ENCODE measurements at regions not wholly inside any gene's neighbourhood (a gene's known extent, or its start where the extent isn't known, plus 50 kb on each side); places are given as distances from the start of the nearest gene placed in this dataset.

GRCh38 chr10:118181021-118181420 is 134.3 kb upstream of the RAB11FIP2 start:
- TF ChIP-seq POLR2A (IDR thresholded peaks at IDR 0.05) (no peak), POLR2AphosphoS5 (IDR thresholded peaks at IDR 0.05) (no peak), EP300 (IDR thresholded peaks at IDR 0.05) (no peak), CTCF (IDR thresholded peaks at IDR 0.05) (no peak)
- no peak overlapping the region for H3K27ac ChIP-seq
- H3K4me1 ChIP-seq: no peaks in the 10 kb centered on the region
- WGBS, 2 donors (ENCODE audit: low coverage in 1 of 2): 71% methylated on average over 1 of the region's 1 CpG; no CpG with 5 or more reads in 1 of the 2 donors
- no peaks in the 10 kb centered on the region for H3K27me3 ChIP-seq
- ATAC-seq: no peak
- peaks cover 0 to 9% (median 0%) of the 10 kb centered on the region in 3 donors for H3K9me3 ChIP-seq
- no peaks in the 10 kb centered on the region for H3K36me3 ChIP-seq
- H3K4me3 ChIP-seq: no peak overlapping the region

GRCh38 chr10:118175148-118175547 is 128.4 kb upstream of the RAB11FIP2 start:
- Histone ChIP-seq H3K4me1 (peaks cover 0 to 12% (median 0%) of the 10 kb centered on the region in 3 donors), H3K9me3 (no peaks in the 10 kb centered on the region), H3K4me3 (no peak overlapping the region), H3K27me3 (no peaks in the 10 kb centered on the region), H3K36me3 (no peaks in the 10 kb centered on the region), H3K27ac (no peak overlapping the region)
- WGBS, 2 donors (ENCODE audit: low coverage in 1 of 2): 62 to 76% methylated on average over 2 of the region's 2 CpGs
- ATAC-seq: no peak
- TF ChIP-seq CTCF (IDR thresholded peaks at IDR 0.05) (no peak), POLR2A (IDR thresholded peaks at IDR 0.05) (no peak), EP300 (IDR thresholded peaks at IDR 0.05) (no peak), POLR2AphosphoS5 (IDR thresholded peaks at IDR 0.05) (no peak)

GRCh38 chr10:118173296-118173695 is 126.6 kb upstream of the RAB11FIP2 start:
- Histone ChIP-seq H3K36me3 (no peaks in the 10 kb centered on the region), H3K4me1 (peaks cover 0 to 12% (median 0%) of the 10 kb centered on the region in 3 donors), H3K9me3 (no peaks in the 10 kb centered on the region), H3K27me3 (no peaks in the 10 kb centered on the region), H3K27ac (no peak overlapping the region), H3K4me3 (no peak overlapping the region)
- 43 to 70% methylated on average over 2 of the region's 2 CpGs for WGBS, 2 donors (ENCODE audit: low coverage in 1 of 2)
- no peak for ATAC-seq
- TF ChIP-seq POLR2A (IDR thresholded peaks at IDR 0.05): no peak
- TF ChIP-seq CTCF (IDR thresholded peaks at IDR 0.05): no peak

- no peak overlapping the region for H3K4me3 ChIP-seq
- no peaks in the 10 kb centered on the region for H3K36me3 ChIP-seq
- no peak overlapping the region for H3K27ac ChIP-seq
- no peaks in the 10 kb centered on the region for H3K27me3 ChIP-seq
- H3K4me1 ChIP-seq: peaks cover 0 to 12% (median 0%) of the 10 kb centered on the region in 3 donors
- TF ChIP-seq CTCF (IDR thresholded peaks at IDR 0.05) (no peak), EP300 (IDR thresholded peaks at IDR 0.05) (no peak), POLR2AphosphoS5 (IDR thresholded peaks at IDR 0.05) (no peak), POLR2A (IDR thresholded peaks at IDR 0.05) (no peak)
- ATAC-seq: no peak
- WGBS, 2 donors (ENCODE audit: low coverage in 1 of 2): 9 to 50% methylated on average over 1 of the region's 1 CpG
- H3K9me3 ChIP-seq: no peaks in the 10 kb centered on the region
Measured at GRCh38 chr10:118171861-118172260, 125.1 kb upstream of the RAB11FIP2 start.

- H3K4me1 ChIP-seq: peaks cover 0 to 7% (median 0%) of the 10 kb centered on the region in 3 donors
- ATAC-seq: no peak
Measured at GRCh38 chr10:118167056-118167700, 120.4 kb upstream of the RAB11FIP2 start.

More at GRCh38 chr10:118167056-118167700, 120.4 kb upstream of the RAB11FIP2 start:
- H3K9me3 ChIP-seq: no peaks in the 10 kb centered on the region
- 66% methylated on average over 4 of the region's 4 CpGs for WGBS, 2 donors (ENCODE audit: low coverage in 1 of 2)
- H3K27me3 ChIP-seq: no peaks in the 10 kb centered on the region
- H3K4me3 ChIP-seq: no peak overlapping the region
- no peak overlapping the region for H3K27ac ChIP-seq
- no peaks in the 10 kb centered on the region for H3K36me3 ChIP-seq
- no peak for TF ChIP-seq POLR2A (IDR thresholded peaks at IDR 0.05)
- TF ChIP-seq EP300 (IDR thresholded peaks at IDR 0.05): no peak
- no peak for TF ChIP-seq CTCF (IDR thresholded peaks at IDR 0.05)
- TF ChIP-seq POLR2AphosphoS5 (IDR thresholded peaks at IDR 0.05): no peak
